Small intestine (tissue), 7 donors: ENCODE measurements at regions not wholly inside any gene's neighbourhood (a gene's known extent, or its start where the extent isn't known, plus 50 kb on each side); places are given as distances from the start of the nearest gene placed in this dataset.

Source experiments
- DNase-seq, 2 donors: peaks; one replicate each; pipeline versions ENCODE4 v3.0.0 to v3.0.0-alpha.2; 2013
- FAIRE-seq: peaks from 2 replicates; lab custom pipeline; 2012; peaks lifted over from hg19 to GRCh38; lab: Jason Lieb, UNC
- H3K27ac ChIP-seq, 3 donors: one replicate each; pipeline ENCODE4 v1.5.1; 2013; ENCODE audit warnings: low read length in 2 of 3, mild to moderate bottlenecking in 2 of 3, control low read depth in 1 of 3, inconsistent platforms in 1 of 3, low read depth in 1 of 3, moderate library complexity in 1 of 3
- H3K27me3 ChIP-seq, 3 donors: one replicate each; pipeline ENCODE4 v1.6.1; 2013; ENCODE audit warnings: low read length in 3 of 3, inconsistent platforms in 1 of 3; ENCODE audit not compliant: control insufficient read depth in 3 of 3, insufficient read depth in 3 of 3
- H3K36me3 ChIP-seq, 3 donors: one replicate each; pipeline ENCODE4 v1.6.1; 2013; ENCODE audit warnings: low read length in 3 of 3, inconsistent platforms in 1 of 3, low read depth in 1 of 3, mild to moderate bottlenecking in 1 of 3, moderate library complexity in 1 of 3; ENCODE audit not compliant: control insufficient read depth in 3 of 3, insufficient read depth in 2 of 3
- H3K4me1 ChIP-seq, 3 donors: one replicate each; pipeline ENCODE4 v1.6.1; 2013; ENCODE audit warnings: low read length in 2 of 3, inconsistent platforms in 1 of 3, low read depth in 1 of 3, mild to moderate bottlenecking in 1 of 3, moderate library complexity in 1 of 3; ENCODE audit not compliant: control insufficient read depth in 3 of 3, insufficient read depth in 2 of 3
- H3K4me3 ChIP-seq, 3 donors: one replicate each; pipeline ENCODE4 v1.5.1; 2013; ENCODE audit warnings: low read length in 3 of 3, control low read depth in 1 of 3, inconsistent platforms in 1 of 3, low read depth in 1 of 3, mild to moderate bottlenecking in 1 of 3, moderate library complexity in 1 of 3
- H3K9me3 ChIP-seq, 2 donors: one replicate each; pipeline ENCODE4 v1.6.1; 2013; ENCODE audit warnings: low read depth in 1 of 2, low read length in 1 of 2; ENCODE audit not compliant: control insufficient read depth in 2 of 2, insufficient read depth in 1 of 2
- WGBS, 3 donors: extraction: QIAGEN DNeasy Blood & Tissue Kit; methylation state at CpG; one replicate each; pipeline ENCODE4 v1.1.7; 2013; 5-methylcytosine and 5-hydroxymethylcytosine counted together
- donor health status: healthy with polysubstance abuse.
- donor health status: control.
- donor health status: control.
- donor health status: Bipolar disorder and iron deficiency.
- donor health status: healthy.

- Histone ChIP-seq H3K27me3 (no peaks in the 10 kb centered on the region), H3K4me1 (peaks cover 0 to 12% (median 0%) of the 10 kb centered on the region in 3 donors)
- WGBS, 3 donors = 88 to 100% (median 100%) methylated on average over 1 of the region's 1 CpG
Measured at GRCh38 chr12:47417955-47418354, 287.9 kb downstream of the RPAP3 start.

GRCh38 chr12:47417121-47417520 is 288.7 kb downstream of the RPAP3 start:
- no peak overlapping the region for H3K4me3 ChIP-seq
- DNase-seq = no peak
- H3K36me3 ChIP-seq = no peaks in the 10 kb centered on the region
- 78 to 90% (median 86%) methylated on average over 6 of the region's 6 CpGs for WGBS, 3 donors
- no peaks in the 10 kb centered on the region for H3K27me3 ChIP-seq
- FAIRE-seq = no peak
- H3K4me1 ChIP-seq = peaks cover 0 to 21% (median 0%) of the 10 kb centered on the region in 3 donors
- H3K9me3 ChIP-seq = no peaks in the 10 kb centered on the region
- H3K27ac ChIP-seq = no peak overlapping the region

More at GRCh38 chr12:47417955-47418354, 287.9 kb downstream of the RPAP3 start:
- FAIRE-seq (no peak), DNase-seq (no peak)
- Histone ChIP-seq H3K27ac (no peak overlapping the region), H3K4me3 (no peak overlapping the region), H3K9me3 (no peaks in the 10 kb centered on the region), H3K36me3 (no peaks in the 10 kb centered on the region)

GRCh38 chr12:47415054-47415453 is 290.8 kb downstream of the RPAP3 start:
- 28 to 54% (median 43%) methylated on average over 4 of the region's 4 CpGs for WGBS, 3 donors
- Histone ChIP-seq H3K4me1 (peaks cover 0 to 24% (median 0%) of the 10 kb centered on the region in 3 donors), H3K9me3 (no peaks in the 10 kb centered on the region), H3K4me3 (no peak overlapping the region), H3K36me3 (no peaks in the 10 kb centered on the region), H3K27me3 (no peaks in the 10 kb centered on the region), H3K27ac (no peak overlapping the region)
- no peak for DNase-seq
- no peak for FAIRE-seq

- 60 to 76% (median 74%) methylated on average over 3 of the region's 3 CpGs for WGBS, 3 donors
- DNase-seq (no peak), FAIRE-seq (no peak)
- no peaks in the 10 kb centered on the region for H3K9me3 ChIP-seq
- H3K27ac ChIP-seq = peak overlapping the region in 1 of 3 donors; percentile 86
- H3K27me3 ChIP-seq = no peaks in the 10 kb centered on the region
- peaks cover 0 to 24% (median 0%) of the 10 kb centered on the region in 3 donors for H3K4me1 ChIP-seq
- no peak overlapping the region for H3K4me3 ChIP-seq
- no peaks in the 10 kb centered on the region for H3K36me3 ChIP-seq
Measured at GRCh38 chr12:47414511-47414910, 291.3 kb downstream of the RPAP3 start.

GRCh38 chr12:47413806-47414205 is 292.0 kb downstream of the RPAP3 start:
- peaks cover 0 to 24% (median 0%) of the 10 kb centered on the region in 3 donors for H3K4me1 ChIP-seq
- no peak for FAIRE-seq
- peak; percentile 80 to 91 for DNase-seq
- H3K9me3 ChIP-seq = no peaks in the 10 kb centered on the region
- no peaks in the 10 kb centered on the region for H3K36me3 ChIP-seq
- H3K27ac ChIP-seq = peak overlapping the region in 1 of 3 donors; percentile 86
- no peak overlapping the region for H3K4me3 ChIP-seq
- H3K27me3 ChIP-seq = no peaks in the 10 kb centered on the region

- Histone ChIP-seq H3K27me3 (no peaks in the 10 kb centered on the region), H3K9me3 (no peaks in the 10 kb centered on the region), H3K27ac (no peak overlapping the region), H3K4me3 (no peak overlapping the region), H3K4me1 (peaks cover 0 to 28% (median 0%) of the 10 kb centered on the region in 3 donors), H3K36me3 (no peaks in the 10 kb centered on the region)
- DNase-seq = no peak
- no peak for FAIRE-seq
- 77 to 86% (median 77%) methylated on average over 3 of the region's 3 CpGs for WGBS, 3 donors
Measured at GRCh38 chr12:47412601-47413236, 293.1 kb downstream of the RPAP3 start.

- Histone ChIP-seq H3K27ac (no peak overlapping the region), H3K27me3 (no peaks in the 10 kb centered on the region), H3K9me3 (no peaks in the 10 kb centered on the region), H3K4me3 (no peak overlapping the region), H3K4me1 (peaks cover 0 to 28% (median 0%) of the 10 kb centered on the region in 3 donors), H3K36me3 (no peaks in the 10 kb centered on the region)
- no peak for FAIRE-seq
- no peak for DNase-seq
Measured at GRCh38 chr12:47411966-47412365, 293.9 kb downstream of the RPAP3 start.

- no peak for DNase-seq
- H3K9me3 ChIP-seq = no peaks in the 10 kb centered on the region
- H3K4me3 ChIP-seq = no peak overlapping the region
- peaks cover 0 to 28% (median 0%) of the 10 kb centered on the region in 3 donors for H3K4me1 ChIP-seq
- FAIRE-seq = no peak
- WGBS, 3 donors = 92 to 94% (median 92%) methylated on average over 3 of the region's 3 CpGs
- H3K27ac ChIP-seq = no peak overlapping the region
- no peaks in the 10 kb centered on the region for H3K27me3 ChIP-seq
- H3K36me3 ChIP-seq = no peaks in the 10 kb centered on the region
Measured at GRCh38 chr12:47410862-47411261, 295.0 kb downstream of the RPAP3 start.

- H3K9me3 ChIP-seq = no peaks in the 10 kb centered on the region
- H3K27ac ChIP-seq = no peak overlapping the region
Measured at GRCh38 chr12:47410383-47410782, 295.4 kb downstream of the RPAP3 start.

More at GRCh38 chr12:47410383-47410782, 295.4 kb downstream of the RPAP3 start:
- Histone ChIP-seq H3K27me3 (no peaks in the 10 kb centered on the region), H3K4me3 (no peak overlapping the region), H3K36me3 (no peaks in the 10 kb centered on the region), H3K4me1 (peaks cover 0 to 28% (median 0%) of the 10 kb centered on the region in 3 donors)
- no peak for DNase-seq
- FAIRE-seq = no peak
